Motor neuron (in vitro differentiated cells): ENCODE measurements at regions not wholly inside any gene's neighbourhood (a gene's known extent, or its start where the extent isn't known, plus 50 kb on each side); places are given as distances from the start of the nearest gene placed in this dataset.

ENCODE experiments used
- ATAC-seq, 8 experiments: fragments of 200-7000 bp; cut with Tn5 transposase; replicated peaks in 6 of 8; 2 replicates each; pipeline ENCODE4 v1.8.0; 2021; ENCODE audit warnings: mild to moderate bottlenecking in 8 of 8, moderate library complexity in 8 of 8
- H3K27ac ChIP-seq, 2 donors: fragments of 250-450 bp; sonication (Bioruptor Pico); 2 replicates each; pipeline ENCODE4 v1.9.0; 2021; ENCODE audit warnings: antibody characterized with exemption in 2 of 2, mild to moderate bottlenecking in 2 of 2, moderate library complexity in 1 of 2
- H3K4me1 ChIP-seq, 2 donors: fragments of 250-450 bp; sonication (Bioruptor Pico); replicated peaks in 1 of 2; 2 replicates each; pipeline ENCODE4 v1.6.1; 2021; ENCODE audit warnings: antibody characterized with exemption in 2 of 2, mild to moderate bottlenecking in 2 of 2, moderate library complexity in 1 of 2
- H3K4me3 ChIP-seq, 5 donors: fragments of 250-450 bp; sonication (Bioruptor Pico); 2 replicates each; pipeline ENCODE4 v1.9.0; 2021; ENCODE audit warnings: antibody characterized with exemption in 5 of 5, mild to moderate bottlenecking in 5 of 5, moderate library complexity in 4 of 5
- WGBS, 10 experiments: fragments of 450-650 bp; shearing (Covaris generic); methylation state at CpG; one replicate each; pipeline ENCODE4 v1.0.0; 2022; 5-methylcytosine and 5-hydroxymethylcytosine counted together
- in situ Hi-C, 9 experiments: fragments of 400-800 bp; cut with MboI; loops; one replicate each; pipeline ENCODE4 v1.15.0; 2021; ENCODE audit warnings: low sequenced_read_pairs in 9 of 9, low pct_unique_long_range_greater_than_20kb in 2 of 9; ENCODE audit not compliant: unreplicated experiment in 9 of 9

DNA sequence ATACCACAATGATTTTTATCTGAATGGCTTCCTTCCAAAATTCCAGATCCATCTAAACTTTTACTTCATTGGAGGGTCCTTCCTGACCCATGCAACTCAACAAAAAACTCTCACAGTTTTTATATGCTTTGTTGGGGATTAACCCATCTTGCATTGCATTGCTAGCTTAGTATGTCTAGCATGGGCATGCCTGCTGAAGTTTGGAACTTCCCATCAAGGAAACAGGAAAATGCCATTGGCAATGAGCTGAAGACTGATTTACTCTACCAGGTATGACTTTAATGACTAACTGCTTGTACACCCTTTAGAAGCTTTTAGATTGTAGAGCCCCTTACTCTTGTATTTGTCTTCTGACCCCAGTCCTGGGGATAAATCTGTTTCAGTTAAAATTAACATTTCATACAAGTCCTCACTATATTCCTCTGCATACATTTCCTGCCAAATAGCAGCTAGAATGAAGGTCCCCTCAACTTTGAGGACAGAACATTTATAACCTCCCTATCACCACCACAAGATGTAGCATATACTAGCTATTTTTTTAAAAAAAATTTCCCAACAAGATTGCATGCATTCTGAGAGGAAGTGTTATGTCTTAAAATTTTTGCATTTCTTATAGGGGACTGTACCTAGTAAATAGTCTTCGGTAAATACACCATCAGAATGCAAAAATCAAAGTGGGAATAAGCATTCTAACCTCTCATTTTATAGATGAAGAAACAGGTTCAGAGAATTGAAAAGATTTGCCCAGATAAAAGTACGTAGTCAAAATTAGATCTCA is 52.5 kb upstream of the ATXN3L start:
- in situ Hi-C loops: no loop called here
- WGBS, 10 experiments: 87 to 100% (median 96%) methylated on average over 1 to 2 of the region's 2 CpGs; no CpG with 5 or more reads in 6 of the 10 experiments

DNA sequence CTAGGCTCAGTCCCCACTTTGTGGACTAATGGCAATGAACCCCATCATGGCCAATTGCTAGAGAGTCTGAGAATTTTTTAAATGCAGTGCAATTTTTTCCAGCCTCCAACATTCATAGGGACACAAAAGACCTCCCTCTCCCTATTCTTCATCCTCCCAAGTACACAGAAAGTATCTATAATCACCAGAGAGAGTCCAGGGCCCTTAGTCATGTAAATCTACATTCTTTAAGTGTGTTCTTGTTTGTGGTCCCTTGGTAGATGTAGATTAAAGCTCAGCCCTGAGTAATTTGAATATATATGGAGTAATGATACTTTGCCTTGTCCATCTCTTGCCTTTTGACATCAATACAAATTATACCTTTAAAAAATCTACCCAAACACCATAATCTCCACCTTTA is 51.3 kb upstream of the ATXN3L start:
- Histone ChIP-seq H3K27ac (no peak overlapping the region), H3K4me1 (peaks cover 16 to 37% of the 10 kb centered on the region in 2 donors), H3K4me3 (no peak overlapping the region)
- in situ Hi-C loops: no loop called here
- ATAC-seq: peak in 2 of 8 experiments; percentile 28 to 30

More for the DNA sequence above, 52.5 kb upstream of the ATXN3L start:
- H3K27ac ChIP-seq: no peak overlapping the region
- ATAC-seq: no peak
- H3K4me1 ChIP-seq: peaks cover 16 to 37% of the 10 kb centered on the region in 2 donors
- no peak overlapping the region for H3K4me3 ChIP-seq

- Histone ChIP-seq H3K27ac (no peak overlapping the region), H3K4me1 (peaks cover 16 to 37% of the 10 kb centered on the region in 2 donors), H3K4me3 (no peak overlapping the region)
- peak in 1 of 8 experiments; percentile 55 for ATAC-seq
- in situ Hi-C loops: no loop called here
- 40 to 100% (median 67%) methylated on average over 1 of the region's 1 CpG; no CpG with 5 or more reads in 5 of the 10 experiments for WGBS, 10 experiments
Measured at GRCh38 chrX:13370713-13371112, 50.9 kb upstream of the ATXN3L start.
